ENCODE measurements at regions not wholly inside any gene's neighbourhood (a gene's known extent, or its start where the extent isn't known, plus 50 kb on each side); places are given as distances from the start of the nearest gene placed in this dataset.

GRCh38 chr15:39205506-39206371 is 375.1 kb upstream of the THBS1 start:
- ChIA-PET POLR2A (interaction anchor here (0.9 kb wide), 1 partner anchor 8 kb away, joined by 5 read pairs; no protein-coding TSS in a partner anchor), CTCF (interaction anchor here (1.5 kb wide), 1 partner anchor 22 kb away, joined by 4 read pairs; no protein-coding TSS in a partner anchor)
- Histone ChIP-seq H3K27ac (ENCODE audit: low read depth, low read length) (no peak overlapping the region), H3K27me3 (ENCODE audit: control insufficient read depth, insufficient read depth, low read length) (no peaks in the 10 kb centered on the region), H3K9me3 (ENCODE audit: control insufficient read depth, insufficient read depth, low read length) (peaks cover 4% of the 10 kb centered on the region; the same call in 1 of the 2 replicates), H3K4me3 (ENCODE audit: low read depth, low read length) (no peak overlapping the region)
- no peak for TF ChIP-seq CTCF (IDR thresholded peaks at IDR 0.05; ENCODE audit: low read depth, low read length)
- DNase-seq (ENCODE audit: low read depth, low spot score) = no peak

- POLR2A ChIA-PET = no interaction called here
- no peak for TF ChIP-seq CTCF (IDR thresholded peaks at IDR 0.05; ENCODE audit: low read depth, low read length)
- peaks cover 6% of the 10 kb centered on the region; the same call in 1 of the 2 replicates for H3K9me3 ChIP-seq (ENCODE audit: control insufficient read depth, insufficient read depth, low read length)
- H3K27ac ChIP-seq (ENCODE audit: low read depth, low read length) = no peak overlapping the region
- no peak for DNase-seq (ENCODE audit: low read depth, low spot score)
- H3K4me3 ChIP-seq (ENCODE audit: low read depth, low read length) = no peak overlapping the region
- CTCF ChIA-PET = no interaction called here
- H3K27me3 ChIP-seq (ENCODE audit: control insufficient read depth, insufficient read depth, low read length) = no peaks in the 10 kb centered on the region
Observed at GRCh38 chr15:39207532-39208115, 373.3 kb upstream of the THBS1 start.

GRCh38 chr15:39208187-39208586 is 372.7 kb upstream of the THBS1 start:
- CTCF ChIA-PET = no interaction called here
- Histone ChIP-seq H3K27me3 (ENCODE audit: control insufficient read depth, insufficient read depth, low read length) (no peaks in the 10 kb centered on the region), H3K4me3 (ENCODE audit: low read depth, low read length) (no peak overlapping the region), H3K27ac (ENCODE audit: low read depth, low read length) (no peak overlapping the region), H3K9me3 (ENCODE audit: control insufficient read depth, insufficient read depth, low read length) (peaks cover 6% of the 10 kb centered on the region; the same call in 1 of the 2 replicates)
- POLR2A ChIA-PET = no interaction called here
- no peak for TF ChIP-seq CTCF (IDR thresholded peaks at IDR 0.05; ENCODE audit: low read depth, low read length)
- no peak for DNase-seq (ENCODE audit: low read depth, low spot score)

- TF ChIP-seq CTCF (IDR thresholded peaks at IDR 0.05; ENCODE audit: low read depth, low read length) = no peak
- Histone ChIP-seq H3K4me3 (ENCODE audit: low read depth, low read length) (no peak overlapping the region), H3K9me3 (ENCODE audit: control insufficient read depth, insufficient read depth, low read length) (peaks cover 6% of the 10 kb centered on the region; the same call in 1 of the 2 replicates), H3K27me3 (ENCODE audit: control insufficient read depth, insufficient read depth, low read length) (no peaks in the 10 kb centered on the region), H3K27ac (ENCODE audit: low read depth, low read length) (no peak overlapping the region)
- POLR2A ChIA-PET = no interaction called here
- CTCF ChIA-PET = no interaction called here
- no peak for DNase-seq (ENCODE audit: low read depth, low spot score)
Observed at GRCh38 chr15:39209548-39210211, 371.2 kb upstream of the THBS1 start.
